GM12878 (cell line): ENCODE measurements at regions not wholly inside any gene's neighbourhood (a gene's known extent, or its start where the extent isn't known, plus 50 kb on each side); places are given as distances from the start of the nearest gene placed in this dataset.
A peak's percentile ranks its signal among the peaks of the same experiment; 100 is the strongest.

Source experiments
- ATAC-seq: fragments of 200-7000 bp; cut with Tn5 transposase; 3 replicates; pipeline ENCODE4 v1.9.1; 2020; ENCODE audit warnings: mild to moderate bottlenecking, moderate library complexity
- BruUV-seq: library from RNA; stranded (reverse); fragments of 400-500 nt; replicated peaks from 2 replicates; lab custom pipeline; 2021; lab: Mats Ljungman, UMichigan
- CTCF ChIA-PET: fragments of 300-600 bp; sonication (Branson Sonifier 250); formaldehyde crosslinking; extraction: SDS; loops from one replicate; lab custom pipeline; 2021; ENCODE audit warnings: inconsistent platforms; lab: Yijun Ruan, JAX
- POLR2A ChIA-PET: fragments of 350-600 bp; formaldehyde crosslinking; extraction: SDS; loops from one replicate; lab custom pipeline; 2021; ENCODE audit warnings: inconsistent platforms; lab: Charles Lee
- RAD21 ChIA-PET: fragments of 300-600 bp; sonication (Branson Sonifier 250); formaldehyde crosslinking; loops from one replicate; lab custom pipeline; 2023; ENCODE audit warnings: antibody characterized with exemption; ENCODE audit not compliant: unreplicated experiment; lab: Charles Lee
- SMC1A ChIA-PET: fragments of 300-600 bp; sonication (Branson Sonifier 250); formaldehyde crosslinking; loops from one replicate; lab custom pipeline; 2023; ENCODE audit not compliant: unreplicated experiment, uncharacterized antibody; lab: Charles Lee
- DNase-seq: peaks from one replicate; pipeline ENCODE4 v3.0.0-alpha.2; 2011; ENCODE audit warnings: low read depth, low spot score
- FAIRE-seq: peaks from 3 replicates; lab custom pipeline; 2011; peaks lifted over from hg19 to GRCh38; lab: Jason Lieb, UNC
- H2AFZ ChIP-seq: 2 replicates; pipeline ENCODE4 v1.6.0; 2011; ENCODE audit warnings: low read depth, low read length, control low read depth; ENCODE audit not compliant: control insufficient read depth
- H3K27ac ChIP-seq: 2 replicates; pipeline ENCODE4 v1.5.1; 2011; ENCODE audit warnings: control low read depth; ENCODE audit not compliant: control insufficient read depth, insufficient read depth
- H3K27me3 ChIP-seq, 2 experiments: replicated peaks in 1 of 2; 2 replicates each; pipeline versions ENCODE4 v1.6.0 to v1.6.1; 2011; ENCODE audit warnings: low read length in 1 of 2; ENCODE audit not compliant: control insufficient read depth in 2 of 2, insufficient read depth in 2 of 2
- H3K36me3 ChIP-seq, 2 experiments: 2 replicates each; pipeline ENCODE4 v1.5.1; 2011; ENCODE audit warnings: low read length in 1 of 2; ENCODE audit not compliant: control insufficient read depth in 2 of 2, insufficient read depth in 2 of 2
- H3K4me1 ChIP-seq: 2 replicates; pipeline ENCODE4 v1.6.1; 2011; ENCODE audit warnings: mild to moderate bottlenecking, low read length, moderate library complexity, mixed read lengths; ENCODE audit not compliant: control insufficient read depth, insufficient read depth
- H3K4me2 ChIP-seq: 2 replicates; pipeline ENCODE4 v1.6.0; 2011; ENCODE audit warnings: control low read depth; ENCODE audit not compliant: control insufficient read depth, insufficient read depth
- H3K4me3 ChIP-seq: fragments of 200-600 bp; sonication (generic); 2 replicates; pipeline ENCODE4 v1.5.1; 2016
- H3K79me2 ChIP-seq: 2 replicates; pipeline ENCODE4 v1.6.0; 2011; ENCODE audit warnings: low read length; ENCODE audit not compliant: control insufficient read depth, insufficient read depth
- H3K9ac ChIP-seq: 2 replicates; pipeline ENCODE4 v1.8.0; 2011; ENCODE audit warnings: low read length, control low read depth, mixed read lengths; ENCODE audit not compliant: control insufficient read depth, insufficient read depth
- H3K9me3 ChIP-seq: replicated peaks from 3 replicates; pipeline ENCODE4 v1.5.1; 2011; ENCODE audit warnings: mild to moderate bottlenecking, low read length; ENCODE audit not compliant: control insufficient read depth, insufficient read depth
- H4K20me1 ChIP-seq: 2 replicates; pipeline ENCODE4 v1.6.0; 2011; ENCODE audit not compliant: control insufficient read depth, insufficient read depth
- BHLHE40 ChIP-seq, 2 experiments: fragments of 450-650 bp in 1 of 2; IDR thresholded peaks; 2 replicates each; pipeline ENCODE4 v1.6.1; 2011 to 2017; ENCODE audit warnings: low read depth in 2 of 2, borderline replicate concordance in 1 of 2, improper control_type of control experiment in 1 of 2, low read length in 1 of 2, mild to moderate bottlenecking in 1 of 2
- EED ChIP-seq: sonication (generic); IDR thresholded peaks from 2 replicates; pipeline ENCODE4 v1.6.1; 2016; ENCODE audit warnings: antibody characterized with exemption, low read depth
- GABPA ChIP-seq: IDR thresholded peaks from 2 replicates; pipeline ENCODE4 v1.6.1; 2014; ENCODE audit warnings: antibody characterized with exemption, low read depth, mild to moderate bottlenecking, inconsistent platforms
- HDGF ChIP-seq: fragments of 450-650 bp; IDR thresholded peaks from 2 replicates; pipeline ENCODE4 v1.6.1; 2016; ENCODE audit warnings: antibody characterized with exemption
- IRF4 ChIP-seq: IDR thresholded peaks from 2 replicates; pipeline ENCODE4 v1.6.1; 2011; ENCODE audit warnings: low read depth, low read length
- JUNB ChIP-seq: IDR thresholded peaks from 2 replicates; pipeline ENCODE4 v1.6.1; 2016; ENCODE audit warnings: antibody characterized with exemption, mild to moderate bottlenecking
- JUND ChIP-seq: IDR thresholded peaks from 2 replicates; pipeline ENCODE4 v1.6.1; 2012; ENCODE audit warnings: low read depth, mild to moderate bottlenecking, low read length, improper control_type of control experiment, moderate library complexity
- MTA3 ChIP-seq: IDR thresholded peaks from 2 replicates; pipeline ENCODE4 v1.6.1; 2012; ENCODE audit warnings: low read length, inconsistent platforms, borderline replicate concordance
- NFIC ChIP-seq: IDR thresholded peaks from 2 replicates; pipeline ENCODE4 v1.6.1; 2012; ENCODE audit warnings: low read depth, mild to moderate bottlenecking, inconsistent platforms, low read length, moderate library complexity
- PBX3 ChIP-seq: IDR thresholded peaks from 2 replicates; pipeline ENCODE4 v1.6.1; 2011; ENCODE audit warnings: mild to moderate bottlenecking, low read depth, low read length, moderate library complexity; ENCODE audit not compliant: insufficient replicate concordance
- RUNX3 ChIP-seq: IDR thresholded peaks from 2 replicates; pipeline ENCODE4 v1.6.1; 2012; ENCODE audit warnings: low read length, inconsistent platforms
- STAT1 ChIP-seq: fragments of 450-650 bp; conservative IDR thresholded peaks from 2 replicates; pipeline ENCODE4 v1.6.1; 2014; ENCODE audit warnings: antibody characterized with exemption, mild to moderate bottlenecking
- TCF7 ChIP-seq: IDR thresholded peaks from 2 replicates; pipeline ENCODE4 v1.6.1; 2014; ENCODE audit warnings: antibody characterized with exemption, borderline replicate concordance
- USF1 ChIP-seq: IDR thresholded peaks from 2 replicates; pipeline ENCODE4 v1.6.1; 2011; ENCODE audit warnings: borderline replicate concordance, low read depth, mild to moderate bottlenecking, moderate library complexity, mixed read lengths, low read length; ENCODE audit not compliant: insufficient read depth; ENCODE audit errors: extremely low read length
- ZNF217 ChIP-seq: fragments of 450-650 bp; IDR thresholded peaks from 2 replicates; pipeline ENCODE4 v1.6.1; 2017; ENCODE audit warnings: antibody characterized with exemption, mild to moderate bottlenecking
- WGBS: methylation state at CpG from one replicate; pipeline ENCODE4 v1.1.6; 2016; ENCODE audit warnings: low lambda C conversion rate; ENCODE audit not compliant: insufficient replicate concordance, insufficient coverage; ENCODE audit errors: missing lambda C conversion rate; 5-methylcytosine and 5-hydroxymethylcytosine counted together
- in situ Hi-C: fragments of 300-500 bp; cut with MboI; formaldehyde crosslinking; loops from 9 replicates; pipeline ENCODE4 v1.14.3; 2018; ENCODE audit warnings: mixed read lengths
- intact Hi-C: fragments of 100-400 bp; cut with micrococcal nuclease; formaldehyde crosslinking; loops from one replicate; pipeline ENCODE4 v1.14.2; 2022; ENCODE audit not compliant: unreplicated experiment
- TF ChIP-seq, protein P1 (sequence below): IDR thresholded peaks from 2 replicates; pipeline ENCODE4 v1.6.1; 2012; ENCODE audit warnings: mild to moderate bottlenecking, low read depth, low read length
- TF ChIP-seq, protein P2 (sequence below): IDR thresholded peaks from 2 replicates; pipeline ENCODE4 v1.6.1; 2012; ENCODE audit warnings: low read length, inconsistent platforms

DNA sequence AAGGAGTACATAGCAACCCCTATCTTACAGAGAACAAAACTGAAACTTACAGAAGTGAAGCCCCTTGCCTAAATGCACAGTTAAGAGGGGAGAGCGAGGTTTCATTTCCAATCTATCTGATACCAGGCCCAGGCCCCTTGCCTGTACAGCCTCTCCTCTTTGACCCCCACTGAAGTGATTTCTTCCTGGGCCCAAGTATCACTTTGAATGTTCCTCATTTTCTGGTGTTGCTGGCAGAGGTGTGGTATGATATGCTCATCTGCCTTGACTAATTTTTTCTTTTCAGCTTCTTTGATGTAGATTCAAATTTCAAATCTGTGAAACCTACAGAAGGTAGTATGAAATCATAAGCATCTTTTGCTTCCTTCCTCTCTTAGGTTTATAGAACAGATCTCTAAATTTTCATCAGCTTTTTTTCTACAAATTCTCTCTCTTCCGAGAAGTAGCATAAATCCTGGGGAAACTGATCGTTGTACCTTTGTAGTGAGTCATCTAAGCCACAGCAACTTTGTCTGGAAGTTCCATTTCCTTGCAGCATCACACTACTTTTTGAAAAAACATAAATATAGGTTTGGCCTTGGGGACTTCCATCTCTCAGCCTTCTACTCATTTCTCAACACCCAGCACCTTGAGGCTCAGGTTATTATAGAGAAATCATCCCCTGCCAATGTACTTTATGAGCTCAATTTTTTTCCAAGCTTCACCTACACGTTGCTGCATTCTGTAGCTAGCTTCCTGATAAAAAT, 402.4 kb upstream of the PTGER4 start:
- no peak overlapping the region for H2AFZ ChIP-seq
- H3K4me2 ChIP-seq = no peak overlapping the region
- H3K9me3 ChIP-seq = no peaks in the 10 kb centered on the region
- H3K27me3 ChIP-seq = peaks cover 2 to 3% of the 10 kb centered on the region in 2 experiments; a peak in 1 of 4 replicates
- no peak overlapping the region for H3K9ac ChIP-seq
- intact Hi-C loops = loop anchor here (5.0 to 10.0 kb wide), 2 partner anchors 295 to 407 kb away; no protein-coding TSS in a partner anchor
- H4K20me1 ChIP-seq = no peaks in the 10 kb centered on the region
- 10% methylated on average over 4 of the region's 4 CpGs for WGBS
- SMC1A ChIA-PET = no interaction called here
- in situ Hi-C loops = no loop called here
- DNase-seq = peak; percentile 34
- BruUV-seq = no TSS peak
- no peaks in the 10 kb centered on the region for H3K79me2 ChIP-seq
- H3K27ac ChIP-seq = no peak overlapping the region
- ATAC-seq = peak; percentile 91
- H3K36me3 ChIP-seq = no peaks in the 10 kb centered on the region
- H3K4me1 ChIP-seq = peaks cover 2% of the 10 kb centered on the region; the same call in 1 of the 2 replicates
- RAD21 ChIA-PET = no interaction called here
- POLR2A ChIA-PET = no interaction called here
- no peak overlapping the region for H3K4me3 ChIP-seq
- FAIRE-seq = peak; percentile 35
- CTCF ChIA-PET = no interaction called here
- peak; percentile 46; the same call in 1 of the 2 replicates for TF ChIP-seq EED
- 0 out of 2 replicates have a peak, but pooled peaks have one; percentile 51 for TF ChIP-seq MTA3
- TF ChIP-seq JUND = no peak
- 0 out of 2 replicates have a peak, but pooled peaks have one; percentile 33 for TF ChIP-seq TCF7
- TF ChIP-seq PBX3 = no peak
- peak; percentile 44; the same call in 1 of the 2 replicates for TF ChIP-seq RUNX3
- peak; percentile 75 for TF ChIP-seq JUNB
- TF ChIP-seq USF1 = no peak
- TF ChIP-seq GABPA = 0 out of 2 replicates have a peak, but pooled peaks have one; percentile 24
- TF ChIP-seq BHLHE40 (IDR thresholded peaks at IDR 0.05; ENCODE audit: borderline replicate concordance in 1 of 2, low read depth in 2 of 2, low read length in 1 of 2) = no peak
- 0 out of 2 replicates have a peak, but pooled peaks have one; percentile 27 for TF ChIP-seq ZNF217
- no peak for TF ChIP-seq STAT1
- TF ChIP-seq, protein P1, sequence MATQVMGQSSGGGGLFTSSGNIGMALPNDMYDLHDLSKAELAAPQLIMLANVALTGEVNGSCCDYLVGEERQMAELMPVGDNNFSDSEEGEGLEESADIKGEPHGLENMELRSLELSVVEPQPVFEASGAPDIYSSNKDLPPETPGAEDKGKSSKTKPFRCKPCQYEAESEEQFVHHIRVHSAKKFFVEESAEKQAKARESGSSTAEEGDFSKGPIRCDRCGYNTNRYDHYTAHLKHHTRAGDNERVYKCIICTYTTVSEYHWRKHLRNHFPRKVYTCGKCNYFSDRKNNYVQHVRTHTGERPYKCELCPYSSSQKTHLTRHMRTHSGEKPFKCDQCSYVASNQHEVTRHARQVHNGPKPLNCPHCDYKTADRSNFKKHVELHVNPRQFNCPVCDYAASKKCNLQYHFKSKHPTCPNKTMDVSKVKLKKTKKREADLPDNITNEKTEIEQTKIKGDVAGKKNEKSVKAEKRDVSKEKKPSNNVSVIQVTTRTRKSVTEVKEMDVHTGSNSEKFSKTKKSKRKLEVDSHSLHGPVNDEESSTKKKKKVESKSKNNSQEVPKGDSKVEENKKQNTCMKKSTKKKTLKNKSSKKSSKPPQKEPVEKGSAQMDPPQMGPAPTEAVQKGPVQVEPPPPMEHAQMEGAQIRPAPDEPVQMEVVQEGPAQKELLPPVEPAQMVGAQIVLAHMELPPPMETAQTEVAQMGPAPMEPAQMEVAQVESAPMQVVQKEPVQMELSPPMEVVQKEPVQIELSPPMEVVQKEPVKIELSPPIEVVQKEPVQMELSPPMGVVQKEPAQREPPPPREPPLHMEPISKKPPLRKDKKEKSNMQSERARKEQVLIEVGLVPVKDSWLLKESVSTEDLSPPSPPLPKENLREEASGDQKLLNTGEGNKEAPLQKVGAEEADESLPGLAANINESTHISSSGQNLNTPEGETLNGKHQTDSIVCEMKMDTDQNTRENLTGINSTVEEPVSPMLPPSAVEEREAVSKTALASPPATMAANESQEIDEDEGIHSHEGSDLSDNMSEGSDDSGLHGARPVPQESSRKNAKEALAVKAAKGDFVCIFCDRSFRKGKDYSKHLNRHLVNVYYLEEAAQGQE = no peak
- TF ChIP-seq HDGF = no peak
- peak; percentile 41; the same call in 1 of the 2 replicates for TF ChIP-seq IRF4
- TF ChIP-seq, protein P2, sequence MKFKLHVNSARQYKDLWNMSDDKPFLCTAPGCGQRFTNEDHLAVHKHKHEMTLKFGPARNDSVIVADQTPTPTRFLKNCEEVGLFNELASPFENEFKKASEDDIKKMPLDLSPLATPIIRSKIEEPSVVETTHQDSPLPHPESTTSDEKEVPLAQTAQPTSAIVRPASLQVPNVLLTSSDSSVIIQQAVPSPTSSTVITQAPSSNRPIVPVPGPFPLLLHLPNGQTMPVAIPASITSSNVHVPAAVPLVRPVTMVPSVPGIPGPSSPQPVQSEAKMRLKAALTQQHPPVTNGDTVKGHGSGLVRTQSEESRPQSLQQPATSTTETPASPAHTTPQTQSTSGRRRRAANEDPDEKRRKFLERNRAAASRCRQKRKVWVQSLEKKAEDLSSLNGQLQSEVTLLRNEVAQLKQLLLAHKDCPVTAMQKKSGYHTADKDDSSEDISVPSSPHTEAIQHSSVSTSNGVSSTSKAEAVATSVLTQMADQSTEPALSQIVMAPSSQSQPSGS = peak; percentile 28; the same call in 1 of the 2 replicates
- peak; percentile 50 for TF ChIP-seq NFIC
